Muscle of back (tissue), 3 donors: ENCODE measurements at regions not wholly inside any gene's neighbourhood (a gene's known extent, or its start where the extent isn't known, plus 50 kb on each side); places are given as distances from the start of the nearest gene placed in this dataset.
"Not testable (repeated sequence)": the region's sequence is repeated elsewhere in the genome, so short reads cannot be mapped to it uniquely, and the experiment has no call there.

Source experiments
- DNase-seq, 3 donors: peaks; one replicate each; pipeline versions ENCODE4 v3.0.0 to v3.0.0-alpha.2; 2013

DNA sequence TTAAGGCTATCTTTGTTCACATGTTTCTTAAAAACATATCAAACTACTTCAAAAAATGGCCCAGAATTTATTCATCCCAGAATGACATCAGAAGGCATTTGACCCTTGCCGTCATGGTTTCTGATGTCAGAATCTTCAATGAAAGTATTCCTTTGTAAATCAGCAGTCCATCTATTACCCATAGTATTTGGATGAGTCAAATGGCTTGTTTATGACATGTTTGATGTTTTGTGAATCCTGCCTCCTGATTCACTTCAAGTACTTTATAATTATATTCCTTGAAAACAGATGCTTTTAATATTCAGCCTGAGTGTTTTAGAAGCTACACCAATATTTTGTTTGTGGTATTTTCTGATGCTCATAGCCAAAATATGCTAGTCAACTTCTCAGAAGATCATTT is 200.8 kb upstream of the MEF2C start:
- peak in 1 of 3 donors; percentile 57 for DNase-seq

DNA sequence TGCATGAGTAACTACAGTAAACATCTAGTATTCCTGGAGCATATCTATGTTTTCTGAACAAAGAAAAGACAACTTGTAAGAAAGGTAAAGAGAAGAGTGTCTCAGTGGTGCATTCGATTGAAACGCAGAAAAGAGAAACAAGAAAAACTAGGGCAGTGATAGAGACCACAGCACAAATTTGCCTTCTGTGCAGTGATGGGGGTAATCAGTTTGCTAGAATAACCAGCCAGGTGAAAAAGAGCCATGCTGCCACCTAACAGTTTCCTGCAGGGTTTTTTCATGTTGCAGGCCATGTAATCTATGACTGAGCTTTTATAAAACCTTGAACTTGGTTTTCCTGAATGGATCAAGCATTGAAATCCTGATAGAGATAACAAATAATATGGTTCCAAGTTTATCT is 198.4 kb upstream of the MEF2C start:
- DNase-seq = no peak

DNA sequence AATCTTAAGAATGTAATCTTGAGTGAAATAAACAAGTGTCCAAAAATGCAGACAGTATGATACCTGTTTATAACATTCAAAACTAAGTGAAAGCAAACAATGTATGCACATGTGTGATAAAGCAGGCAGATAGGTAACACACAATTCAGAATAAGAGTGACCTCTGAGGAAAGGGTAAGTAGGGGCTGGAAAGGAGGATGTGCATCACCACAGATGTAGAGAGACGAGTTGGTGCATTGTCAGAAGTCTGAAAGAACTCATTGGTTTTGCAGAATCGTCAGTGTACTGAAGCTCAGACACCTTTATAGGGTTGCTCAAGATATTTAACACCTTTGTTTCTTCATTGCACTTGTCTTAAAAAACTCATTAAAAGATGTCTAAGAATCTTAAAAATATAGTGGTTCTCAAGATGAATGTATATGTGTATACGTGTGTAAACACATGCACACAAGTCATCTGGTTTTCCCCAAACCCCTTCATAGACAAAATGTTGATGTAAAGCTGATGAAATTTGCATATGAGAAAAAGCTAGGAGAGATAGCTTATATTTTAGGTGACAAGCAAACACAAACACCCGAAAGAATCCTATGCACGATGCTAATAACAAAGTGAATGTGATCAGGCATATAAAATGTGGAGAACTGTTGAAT is 197.6 kb upstream of the MEF2C start:
- no peak for DNase-seq

DNA sequence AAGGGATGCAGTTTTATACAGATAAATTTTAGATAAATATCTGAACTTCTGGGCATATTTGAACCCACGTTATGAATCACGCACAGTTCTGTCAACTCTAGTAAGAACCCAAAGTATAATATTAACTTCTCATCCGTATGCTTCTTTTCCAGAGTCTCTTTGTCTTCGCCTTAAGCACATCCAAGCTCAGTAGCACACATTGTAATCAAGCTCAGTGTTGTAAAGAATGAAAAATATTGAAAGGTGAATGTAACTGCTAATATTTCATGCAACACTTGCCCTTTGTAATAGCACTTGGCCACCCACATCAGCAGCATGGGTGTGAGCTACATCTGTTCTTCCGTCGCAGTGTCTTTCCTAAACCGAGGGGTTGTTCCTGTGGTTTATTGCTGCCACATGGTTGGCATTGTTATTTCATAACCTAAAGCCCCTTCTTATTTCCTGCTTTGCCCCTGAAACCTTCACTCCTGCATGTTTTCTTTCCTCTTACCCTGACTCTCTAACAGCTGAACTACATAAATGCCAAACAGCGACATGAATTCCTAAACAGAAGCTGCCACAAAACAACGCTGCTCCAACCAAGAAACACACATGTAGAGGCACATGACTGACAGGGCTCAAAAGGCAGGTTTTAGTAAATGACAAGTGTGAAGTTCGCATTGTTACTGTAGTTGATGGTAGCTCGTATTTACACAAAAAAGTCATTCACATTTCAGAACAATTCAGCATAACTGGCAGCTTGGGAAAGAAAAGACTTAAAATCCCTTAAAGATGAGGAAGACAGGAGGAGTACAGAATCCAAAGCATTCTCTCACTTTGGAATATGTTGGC is 190.1 kb upstream of the MEF2C start:
- DNase-seq = no peak

DNA sequence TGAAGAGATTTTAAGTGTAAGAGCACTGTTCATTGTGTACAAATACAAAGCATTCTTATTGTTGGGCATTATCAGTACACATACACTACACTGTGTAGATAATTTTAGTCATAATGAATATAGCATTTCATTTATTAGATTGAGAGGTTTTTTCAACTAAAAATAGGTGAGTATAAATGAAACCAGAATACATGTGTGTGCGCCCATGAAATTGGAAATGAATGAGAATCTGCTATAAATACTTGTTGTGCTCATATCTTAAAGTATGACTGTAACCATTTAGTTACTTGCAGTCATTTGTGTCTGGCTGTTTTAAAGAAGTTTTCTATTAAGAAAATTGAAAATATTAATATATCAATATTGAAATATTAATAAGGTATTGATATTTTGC is 189.0 kb upstream of the MEF2C start:
- no peak for DNase-seq

DNA sequence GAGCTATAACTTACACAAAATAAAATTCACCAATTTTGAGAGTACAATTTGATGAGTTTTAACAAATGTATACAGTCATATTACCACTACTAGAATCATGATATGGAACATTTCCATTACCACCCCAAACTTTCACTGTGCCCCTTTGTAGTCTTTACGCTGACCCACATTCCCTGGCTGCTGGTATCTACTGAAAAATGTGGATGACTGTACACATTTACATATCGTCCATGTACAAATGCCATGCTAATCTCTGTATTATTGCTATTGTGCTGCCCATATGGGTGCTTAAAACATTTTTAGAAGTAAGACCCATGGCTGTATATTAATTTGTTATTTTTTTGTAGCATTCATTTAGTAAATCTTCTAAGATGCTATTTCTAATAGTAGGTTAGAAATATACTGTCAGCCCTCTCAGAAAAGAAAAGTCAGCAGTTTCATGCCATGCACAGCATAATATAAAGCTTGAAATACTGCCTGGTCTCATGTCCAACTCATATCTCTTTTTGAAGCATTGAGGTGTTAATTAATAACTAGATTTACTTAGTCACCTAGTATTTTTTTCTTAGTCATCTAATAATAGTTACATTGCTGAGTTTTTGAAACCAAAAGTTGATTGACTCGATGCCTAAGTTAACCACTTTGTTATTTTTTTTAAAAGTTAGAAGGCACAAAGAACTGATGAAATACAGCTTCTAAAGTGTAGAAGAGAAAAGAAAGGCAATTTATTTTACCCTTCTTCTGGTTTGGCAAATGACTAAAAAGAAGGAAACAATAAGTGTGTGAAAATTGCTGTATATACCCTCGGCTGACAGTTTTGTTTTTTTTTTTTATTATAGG is 188.3 kb upstream of the MEF2C start:
- DNase-seq = no peak

DNA sequence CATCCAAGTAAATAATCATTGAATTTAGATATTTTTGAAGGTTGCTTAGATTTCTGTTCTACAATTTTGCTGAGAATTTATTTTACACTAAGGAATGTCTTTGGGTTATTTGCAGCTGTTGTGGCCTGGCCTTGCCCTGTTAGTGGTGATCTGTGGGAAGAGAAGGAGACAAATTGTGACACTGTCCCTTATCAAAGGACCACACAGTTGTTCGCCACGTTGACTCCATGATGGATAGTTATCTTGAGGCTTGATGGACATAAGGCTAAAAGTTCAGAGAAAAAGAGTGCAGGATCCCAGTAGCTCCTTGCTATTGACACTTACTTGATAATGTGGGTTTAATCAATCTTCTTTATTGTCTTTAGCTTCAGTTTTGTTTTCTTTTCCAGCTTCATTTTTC is 186.6 kb upstream of the MEF2C start:
- no peak for DNase-seq

DNA sequence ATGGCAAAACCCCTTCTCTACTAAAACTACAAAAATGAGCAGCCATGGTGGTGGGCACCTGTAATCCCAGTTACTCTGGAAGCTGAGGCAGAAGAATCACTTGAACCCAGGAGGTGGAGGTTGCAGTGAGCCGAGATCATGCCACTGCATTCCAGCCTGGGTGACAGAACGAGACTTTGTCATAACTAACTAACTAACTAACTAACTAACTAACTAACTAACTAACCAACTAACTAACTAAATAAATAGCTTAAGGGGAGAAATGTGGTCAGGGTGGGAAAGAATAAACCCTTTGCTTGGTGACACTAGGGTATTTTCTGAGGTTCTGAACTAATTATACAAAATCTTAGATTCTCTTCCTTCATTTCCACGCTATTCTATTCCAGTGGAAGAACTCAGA is 184.4 kb upstream of the MEF2C start:
- no peak for DNase-seq

DNA sequence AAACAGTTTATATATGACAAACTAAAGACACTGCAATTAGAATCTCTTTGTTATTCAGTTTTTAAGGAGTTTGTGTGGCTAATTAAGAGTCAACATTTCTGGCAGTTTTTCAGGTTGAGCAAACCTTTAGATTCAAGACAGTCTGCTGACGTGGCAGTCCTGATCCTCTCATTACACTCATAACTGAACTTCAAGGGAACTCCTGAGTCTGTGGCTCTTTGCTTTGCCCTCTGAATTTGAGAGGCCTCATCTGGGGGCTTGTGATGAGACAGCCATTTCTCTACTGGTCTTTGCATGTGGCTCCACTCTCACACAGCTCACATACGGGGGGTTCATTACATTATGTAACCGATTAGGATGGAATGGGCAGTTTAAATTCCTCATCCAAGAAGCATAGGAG is 182.9 kb upstream of the MEF2C start:
- DNase-seq = no peak

DNA sequence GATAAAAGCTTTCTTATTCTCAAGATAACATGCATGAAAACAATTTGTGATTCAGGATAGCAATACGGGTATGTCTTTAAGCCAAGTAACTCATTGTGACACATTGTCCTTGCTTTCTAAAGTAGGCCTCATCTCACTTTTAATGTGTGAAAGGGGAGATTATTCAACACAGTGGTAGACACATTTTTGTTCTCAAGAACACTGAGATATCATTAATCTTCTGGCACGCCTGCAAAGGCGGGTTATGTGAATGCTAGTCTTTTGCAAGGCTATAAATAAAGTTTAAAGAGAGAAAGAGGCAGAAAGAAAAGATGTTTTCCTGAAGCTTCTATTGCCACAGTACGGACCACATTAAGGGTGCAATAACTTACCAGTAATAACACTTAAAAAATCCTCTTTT is 181.8 kb upstream of the MEF2C start:
- no peak for DNase-seq

DNA sequence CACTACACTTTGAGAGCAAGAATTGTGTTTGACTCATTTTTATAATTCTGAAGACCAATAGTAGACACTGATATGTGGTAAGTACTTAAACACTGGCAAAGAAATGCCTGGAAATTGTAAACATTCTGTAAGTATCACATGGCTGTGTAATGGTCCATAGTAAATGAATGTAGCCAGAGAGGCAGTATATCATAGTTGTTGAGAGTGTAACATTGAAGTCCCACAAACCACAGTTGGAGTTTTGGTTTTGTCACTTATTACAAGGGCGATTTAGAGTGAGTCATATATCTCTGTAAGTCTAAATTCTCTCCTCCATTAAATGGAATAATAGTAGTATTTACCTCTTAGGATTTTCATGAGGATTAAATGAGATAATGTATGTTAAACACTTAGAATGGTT is 181.1 kb upstream of the MEF2C start:
- DNase-seq = peak in 1 of 3 donors; percentile 28

DNA sequence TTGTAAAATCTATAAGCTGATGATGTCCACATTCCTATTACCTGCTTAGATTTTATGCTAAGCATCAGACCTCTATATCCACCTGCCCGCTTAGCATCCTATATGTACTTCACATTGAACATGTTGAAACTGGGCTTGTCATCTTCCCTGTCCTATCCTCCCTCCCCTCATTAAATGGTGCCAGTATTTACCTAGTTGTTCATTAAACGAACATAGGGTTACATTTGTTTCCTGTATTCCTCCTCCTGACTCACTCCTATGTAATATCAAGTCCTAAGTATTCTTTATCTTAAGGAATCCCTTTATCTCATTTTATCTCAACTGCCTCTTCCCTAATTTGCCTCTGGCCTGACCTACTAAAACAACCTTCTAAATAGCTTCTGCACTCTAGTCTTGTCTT is 177.8 kb upstream of the MEF2C start:
- no peak for DNase-seq

DNA sequence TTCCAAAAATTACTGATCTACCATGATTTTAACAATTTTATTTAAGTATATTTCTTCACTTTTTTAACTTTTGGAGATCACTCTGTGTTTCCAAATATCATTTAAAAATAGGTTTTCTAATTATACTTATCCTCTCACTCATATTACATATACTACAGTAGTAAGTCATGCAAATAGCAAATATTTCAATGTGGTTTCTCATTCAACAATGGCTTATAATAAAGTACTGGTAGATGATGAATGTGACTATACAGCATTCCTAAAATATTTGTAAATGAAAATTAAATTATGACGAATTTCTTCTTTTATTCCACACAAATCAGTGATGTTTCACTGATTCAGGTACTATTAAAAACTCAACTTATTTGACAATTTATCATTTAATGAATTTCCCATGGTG is 176.3 kb upstream of the MEF2C start:
- DNase-seq = no peak

DNA sequence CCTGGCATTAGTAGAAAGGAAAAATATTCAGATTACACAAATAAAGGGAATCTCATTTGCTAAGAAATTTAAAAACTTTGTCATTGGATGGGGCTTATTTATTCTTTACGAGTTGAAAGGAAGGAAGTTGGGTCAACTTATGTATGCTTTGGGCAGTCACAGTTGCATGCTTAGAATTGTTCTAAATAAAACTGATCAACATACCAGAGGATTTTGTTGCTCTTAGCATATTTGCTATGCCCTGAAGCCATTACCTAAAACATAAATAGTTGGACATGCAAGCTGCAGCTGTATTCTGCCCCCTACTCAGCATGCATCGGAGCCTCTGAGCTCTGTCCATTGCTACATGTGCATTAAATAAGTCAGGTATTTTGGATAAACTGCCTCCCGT is 172.7 kb upstream of the MEF2C start:
- no peak for DNase-seq

DNA sequence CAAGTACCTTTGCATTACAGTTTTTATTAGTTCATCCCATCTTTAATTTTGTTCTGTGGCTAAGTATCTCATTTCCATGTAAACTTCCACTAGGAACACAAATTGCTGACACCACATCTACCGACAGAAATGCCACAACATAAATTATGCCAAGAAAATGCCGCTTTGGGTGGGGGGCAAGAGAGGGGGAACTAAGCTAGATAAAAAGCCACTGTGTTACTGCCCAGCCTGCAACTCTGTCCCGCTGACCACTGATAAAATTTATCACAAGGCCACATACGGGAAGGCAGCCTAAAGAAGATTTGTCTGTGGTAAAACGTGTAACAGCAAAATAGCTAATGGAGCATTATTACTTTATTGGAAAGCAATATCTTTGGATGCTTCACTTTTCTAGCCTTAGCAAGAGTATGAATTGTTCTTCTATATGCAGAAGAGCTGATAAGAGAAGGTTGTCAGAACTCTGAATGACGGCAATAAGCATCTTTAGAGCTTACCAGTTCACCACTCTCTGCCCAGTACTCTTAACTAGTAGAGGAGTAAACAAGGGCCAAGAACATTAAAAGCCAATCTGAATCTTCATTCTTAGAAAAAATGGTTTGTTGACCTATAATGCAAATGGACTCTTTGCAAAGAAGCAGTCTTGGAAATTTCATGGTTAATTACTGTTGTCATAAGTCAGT is 172.2 kb upstream of the MEF2C start:
- no peak for DNase-seq

DNA sequence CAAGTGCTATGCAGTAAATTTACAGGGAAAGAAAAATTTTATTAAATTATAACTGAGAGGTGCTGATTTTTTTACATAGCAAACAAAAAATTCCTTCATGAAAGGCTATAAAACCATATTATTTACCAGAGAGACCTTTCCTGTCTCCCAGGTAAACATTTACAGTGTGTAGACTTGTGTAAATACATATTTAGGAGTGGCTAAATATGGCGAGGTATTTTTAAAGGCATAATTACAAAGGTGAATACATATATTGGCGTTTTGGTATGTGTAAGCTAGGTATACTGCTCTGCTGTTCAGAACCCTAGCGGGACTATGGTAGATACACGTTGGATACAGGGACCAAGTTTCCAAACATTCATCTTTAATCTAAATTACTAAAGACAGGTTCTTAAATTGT is 170.6 kb upstream of the MEF2C start:
- DNase-seq = no peak

DNA sequence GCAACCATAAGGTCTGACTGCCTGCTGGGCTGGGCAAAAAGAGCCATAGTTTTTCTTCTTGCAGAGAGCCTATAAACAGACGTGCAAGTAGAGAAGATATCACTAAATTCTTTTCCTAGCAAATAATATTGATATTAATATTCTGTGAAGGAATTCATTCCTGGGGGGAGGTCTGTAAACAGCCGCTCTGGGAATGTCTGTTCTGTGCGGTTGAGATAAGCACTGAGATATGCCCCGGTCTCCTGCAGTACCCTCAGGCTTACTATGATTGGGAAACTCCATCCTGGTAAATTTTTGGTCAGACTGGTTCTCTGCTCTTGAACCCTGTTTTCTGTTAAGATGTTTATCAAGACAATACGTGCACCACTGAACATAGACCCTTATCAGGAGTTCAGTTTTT is 167.1 kb upstream of the MEF2C start:
- DNase-seq = not testable (repeated sequence)

DNA sequence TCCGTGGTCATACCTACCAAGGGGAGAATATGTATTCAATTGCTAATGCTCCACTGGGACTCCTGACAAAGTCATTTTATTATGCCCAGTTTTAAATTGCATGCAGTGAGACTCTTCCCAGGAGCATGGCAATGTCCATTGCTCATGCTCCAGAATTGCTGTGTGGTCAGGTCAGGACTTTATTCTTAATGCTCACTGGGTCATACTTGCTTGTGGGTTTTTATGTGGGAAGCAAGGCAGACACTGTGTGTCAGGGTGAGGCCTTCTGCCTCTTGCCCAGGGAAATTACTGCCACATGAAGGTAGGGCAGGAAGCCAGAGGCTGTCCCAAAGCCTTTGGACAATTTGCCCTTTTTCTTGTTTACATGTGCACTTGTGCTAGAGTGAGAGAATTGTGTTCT is 164.6 kb upstream of the MEF2C start:
- no peak for DNase-seq

DNA sequence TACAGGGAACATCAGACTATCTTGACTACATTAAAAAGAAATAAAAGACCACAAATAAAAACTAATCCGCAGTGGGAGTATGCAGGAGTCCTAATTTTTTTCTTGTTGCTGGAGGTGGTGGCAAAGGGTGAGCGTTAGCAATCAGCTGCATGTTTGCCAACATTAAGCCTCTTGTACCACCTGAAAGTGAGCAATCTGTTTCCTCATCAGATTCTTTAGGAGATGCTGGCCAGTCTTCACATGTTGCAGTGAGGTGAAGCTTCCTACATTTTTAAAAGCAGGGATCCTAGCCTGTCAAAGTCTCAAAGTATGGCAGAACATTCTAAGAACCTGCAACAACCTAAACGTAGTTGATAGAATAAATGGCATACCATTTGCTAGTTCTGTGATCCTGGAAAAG is 162.2 kb upstream of the MEF2C start:
- DNase-seq = no peak

DNA sequence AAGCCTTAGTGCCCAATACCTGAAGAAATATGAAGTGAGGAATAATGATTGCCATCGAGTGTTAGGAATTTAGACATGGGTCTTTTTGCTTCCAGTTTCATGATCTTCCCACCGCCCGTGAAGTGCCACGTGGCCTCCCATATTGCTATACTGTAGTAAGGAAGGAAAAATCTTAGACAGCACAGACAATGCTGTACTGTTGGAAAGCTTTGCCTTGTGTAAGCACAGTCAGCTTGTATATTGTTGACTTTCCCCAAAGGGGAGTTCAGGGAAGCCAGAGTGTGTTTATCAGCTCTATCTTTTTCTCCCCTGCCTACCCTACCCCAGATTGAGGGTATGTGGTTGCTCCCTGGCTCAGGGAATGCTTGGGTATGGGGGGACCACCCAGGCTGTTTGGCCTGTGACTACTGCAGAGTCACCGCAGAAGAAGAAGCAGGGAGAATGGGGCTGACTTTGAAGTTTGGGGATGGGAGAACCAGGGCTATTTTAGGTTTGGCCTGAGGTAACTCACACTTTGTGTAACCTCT is 161.8 kb upstream of the MEF2C start:
- DNase-seq = no peak

DNA sequence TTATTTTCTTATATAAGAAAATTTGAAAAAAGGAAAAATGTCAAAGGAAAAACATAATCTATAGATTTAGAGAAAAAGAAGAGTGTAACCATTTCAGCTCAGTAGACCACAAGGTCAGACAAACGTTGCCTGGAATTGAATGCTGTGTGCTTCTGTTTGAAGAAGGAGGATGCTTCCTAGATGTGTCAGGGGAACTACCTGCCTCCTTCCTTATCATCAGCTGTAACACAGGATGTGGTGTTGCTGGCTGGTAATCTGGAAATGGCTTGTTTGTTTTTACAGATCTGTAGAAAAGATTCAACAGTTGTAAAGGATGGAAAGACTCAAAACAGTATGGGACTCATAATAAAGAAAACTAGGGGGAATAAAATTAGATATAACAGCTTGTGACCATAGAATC is 160.7 kb upstream of the MEF2C start:
- DNase-seq = no peak

DNA sequence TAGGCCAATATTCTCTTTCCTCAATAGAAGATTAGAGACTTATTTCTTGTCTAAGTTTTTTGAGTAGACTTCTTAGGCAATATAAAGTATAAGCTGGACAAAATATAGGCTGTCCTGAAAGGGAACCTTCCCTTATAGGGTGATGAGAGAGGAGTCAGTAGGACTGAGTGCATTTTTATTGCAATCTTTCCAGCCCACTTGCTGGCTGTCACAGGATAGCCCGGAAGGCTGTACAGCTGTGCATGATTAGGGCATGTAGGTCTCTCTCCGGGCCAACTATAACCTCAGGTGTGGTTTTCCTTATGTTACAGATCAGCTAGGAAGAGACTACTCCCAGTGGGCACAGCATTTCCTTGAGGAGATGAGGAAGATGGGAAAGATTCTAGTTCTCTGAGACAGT is 159.8 kb upstream of the MEF2C start:
- no peak for DNase-seq
